ENCODE measurements at regions not wholly inside any gene's neighbourhood (a gene's known extent, or its start where the extent isn't known, plus 50 kb on each side); places are given as distances from the start of the nearest gene placed in this dataset.

GRCh38 chr11:116255321-116255953, 517.4 kb downstream of the BUD13 start:
- H3K4me3 ChIP-seq, result no peak overlapping the region
- TF ChIP-seq, protein P1, sequence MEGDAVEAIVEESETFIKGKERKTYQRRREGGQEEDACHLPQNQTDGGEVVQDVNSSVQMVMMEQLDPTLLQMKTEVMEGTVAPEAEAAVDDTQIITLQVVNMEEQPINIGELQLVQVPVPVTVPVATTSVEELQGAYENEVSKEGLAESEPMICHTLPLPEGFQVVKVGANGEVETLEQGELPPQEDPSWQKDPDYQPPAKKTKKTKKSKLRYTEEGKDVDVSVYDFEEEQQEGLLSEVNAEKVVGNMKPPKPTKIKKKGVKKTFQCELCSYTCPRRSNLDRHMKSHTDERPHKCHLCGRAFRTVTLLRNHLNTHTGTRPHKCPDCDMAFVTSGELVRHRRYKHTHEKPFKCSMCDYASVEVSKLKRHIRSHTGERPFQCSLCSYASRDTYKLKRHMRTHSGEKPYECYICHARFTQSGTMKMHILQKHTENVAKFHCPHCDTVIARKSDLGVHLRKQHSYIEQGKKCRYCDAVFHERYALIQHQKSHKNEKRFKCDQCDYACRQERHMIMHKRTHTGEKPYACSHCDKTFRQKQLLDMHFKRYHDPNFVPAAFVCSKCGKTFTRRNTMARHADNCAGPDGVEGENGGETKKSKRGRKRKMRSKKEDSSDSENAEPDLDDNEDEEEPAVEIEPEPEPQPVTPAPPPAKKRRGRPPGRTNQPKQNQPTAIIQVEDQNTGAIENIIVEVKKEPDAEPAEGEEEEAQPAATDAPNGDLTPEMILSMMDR (IDR thresholded peaks at IDR 0.05), result no peak
- TF ChIP-seq POLR2AphosphoS5 (IDR thresholded peaks at IDR 0.05) (no peak), EP300 (IDR thresholded peaks at IDR 0.05) (no peak), POLR2A (IDR thresholded peaks at IDR 0.05) (no peak)
- WGBS, 2 donors, result 61 to 71% methylated on average over 7 of the region's 7 CpGs
- H3K27ac ChIP-seq, result no peak overlapping the region
- H3K4me1 ChIP-seq, result peaks cover 0 to 11% (median 0%) of the 10 kb centered on the region in 4 donors
- H3K9me3 ChIP-seq, result no peaks in the 10 kb centered on the region
- intact Hi-C loops (cut with DNase I), result no loop called here
- H3K36me3 ChIP-seq, result no peaks in the 10 kb centered on the region
- no peak for DNase-seq
- H3K27me3 ChIP-seq, result peaks cover 0 to 11% (median 0%) of the 10 kb centered on the region in 3 donors

DNA sequence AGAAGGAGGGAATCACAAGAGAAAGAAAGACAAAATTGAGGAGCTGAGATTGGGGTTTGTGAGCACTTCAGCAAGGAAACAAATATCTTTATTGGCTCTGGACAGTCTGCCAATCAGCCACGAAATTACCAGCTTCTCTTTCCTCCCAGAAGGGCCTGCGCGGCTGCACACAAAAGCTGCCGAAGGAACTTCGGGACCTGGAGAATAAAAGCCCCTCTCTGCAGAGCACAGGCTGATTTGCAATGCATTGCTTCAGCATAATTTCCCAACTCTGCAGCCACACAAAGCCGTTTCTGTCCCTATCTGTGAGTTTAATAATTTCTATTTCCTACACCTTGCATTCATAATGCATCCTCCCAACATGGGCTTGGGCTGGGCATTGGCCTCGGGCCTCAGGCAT, 522.6 kb downstream of the BUD13 start:
- no peak for DNase-seq
- Histone ChIP-seq H3K27me3 (peaks cover 0 to 17% (median 0%) of the 10 kb centered on the region in 3 donors), H3K36me3 (no peaks in the 10 kb centered on the region), H3K9me3 (no peaks in the 10 kb centered on the region), H3K4me1 (peaks cover 0 to 4% (median 2%) of the 10 kb centered on the region in 4 donors), H3K4me3 (no peak overlapping the region), H3K27ac (no peak overlapping the region)
- TF ChIP-seq EP300 (IDR thresholded peaks at IDR 0.05), result no peak
- no peak for TF ChIP-seq POLR2AphosphoS5 (IDR thresholded peaks at IDR 0.05)
- no peak for TF ChIP-seq POLR2A (IDR thresholded peaks at IDR 0.05)
- TF ChIP-seq, protein P1 (IDR thresholded peaks at IDR 0.05), result no peak
- intact Hi-C loops (cut with DNase I), result no loop called here
- WGBS, 2 donors, result 79 to 81% methylated on average over 7 of the region's 7 CpGs

DNA sequence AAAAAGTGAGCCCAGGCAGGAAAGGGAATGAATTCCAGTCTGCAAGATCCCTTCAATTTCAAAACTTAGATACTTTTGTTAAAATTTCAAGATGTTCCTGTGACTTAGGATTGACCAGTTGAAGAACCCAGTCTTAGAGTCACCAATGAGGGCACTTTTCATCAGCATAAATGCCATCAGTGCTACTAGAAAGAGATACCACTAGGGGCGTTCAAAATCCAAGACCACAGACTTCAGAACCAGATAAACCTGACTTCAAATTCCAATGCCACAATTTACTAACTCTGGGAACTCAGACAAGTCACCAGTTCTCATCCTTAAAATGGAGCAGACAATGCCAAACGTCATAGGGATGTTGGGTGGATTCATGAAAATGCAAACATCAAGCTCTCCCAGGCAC, 523.2 kb downstream of the BUD13 start:
- TF ChIP-seq EP300 (IDR thresholded peaks at IDR 0.05) (no peak), POLR2A (IDR thresholded peaks at IDR 0.05) (no peak), POLR2AphosphoS5 (IDR thresholded peaks at IDR 0.05) (no peak)
- TF ChIP-seq, protein P1 (IDR thresholded peaks at IDR 0.05), result no peak
- Histone ChIP-seq H3K4me3 (no peak overlapping the region), H3K27me3 (peaks cover 0 to 17% (median 0%) of the 10 kb centered on the region in 3 donors), H3K36me3 (no peaks in the 10 kb centered on the region), H3K27ac (no peak overlapping the region), H3K9me3 (no peaks in the 10 kb centered on the region), H3K4me1 (peaks cover 0 to 10% (median 8%) of the 10 kb centered on the region in 4 donors)
- WGBS, 2 donors, result 69 to 78% methylated on average over 2 of the region's 2 CpGs
- intact Hi-C loops (cut with DNase I), result no loop called here
- no peak for DNase-seq

- Histone ChIP-seq H3K9me3 (no peaks in the 10 kb centered on the region), H3K36me3 (no peaks in the 10 kb centered on the region), H3K27me3 (peaks cover 0 to 7% (median 0%) of the 10 kb centered on the region in 3 donors), H3K4me3 (no peak overlapping the region), H3K27ac (peak overlapping the region in 2 of 4 donors; percentile 9 to 63), H3K4me1 (peaks cover 0 to 30% (median 21%) of the 10 kb centered on the region in 4 donors)
- no peak for DNase-seq
- intact Hi-C loops (cut with DNase I), result loop anchor here (1.0 kb wide), 1 partner anchor 31 kb away; no protein-coding TSS in a partner anchor
- 66 to 72% methylated on average over 4 of the region's 4 CpGs for WGBS, 2 donors
- TF ChIP-seq, protein P1 (IDR thresholded peaks at IDR 0.05), result no peak
- no peak for TF ChIP-seq EP300 (IDR thresholded peaks at IDR 0.05)
- no peak for TF ChIP-seq POLR2A (IDR thresholded peaks at IDR 0.05)
These were observed 527.9 kb downstream of the BUD13 start for GRCh38 chr11:116244889-116245288.
